BLaER1 treated with 17β-estradiol and CSF1 and Interleukin-3, amounts not matched to agents 10 nM and 100 nM (cell line): ENCODE measurements at regions not wholly inside any gene's neighbourhood (a gene's known extent, or its start where the extent isn't known, plus 50 kb on each side); places are given as distances from the start of the nearest gene placed in this dataset.
A peak's percentile ranks its signal among the peaks of the same experiment; 100 is the strongest.

Experiments used
- H3K27ac ChIP-seq, 11 experiments: shearing (Covaris generic); formaldehyde crosslinking; 2 replicates each; pipeline ENCODE4 v1.8.1; 2022
- H3K27me3 ChIP-seq, 11 experiments: shearing (Covaris generic); formaldehyde crosslinking; 2 replicates each; pipeline ENCODE4 v1.8.1; 2022
- H3K36me3 ChIP-seq, 11 experiments: shearing (Covaris generic); formaldehyde crosslinking; 2 replicates each; pipeline ENCODE4 v1.8.1; 2022
- H3K4me1 ChIP-seq, 10 experiments: shearing (Covaris generic); formaldehyde crosslinking; 2 replicates each; pipeline ENCODE4 v1.8.1; 2022
- H3K4me2 ChIP-seq, 11 experiments: shearing (Covaris generic); formaldehyde crosslinking; 2 replicates each; pipeline ENCODE4 v1.8.1; 2022
- H3K4me3 ChIP-seq, 10 experiments: shearing (Covaris generic); formaldehyde crosslinking; 2 replicates each; pipeline ENCODE4 v1.8.1; 2022
- H3K9ac ChIP-seq, 11 experiments: shearing (Covaris generic); formaldehyde crosslinking; 2 replicates each; pipeline ENCODE4 v1.8.1; 2022
- H3K9me3 ChIP-seq, 11 experiments: shearing (Covaris generic); formaldehyde crosslinking; replicated peaks in 1 of 11; 2 replicates each; pipeline ENCODE4 v1.8.1; 2022
- H4K20me1 ChIP-seq, 11 experiments: shearing (Covaris generic); formaldehyde crosslinking; 2 replicates each; pipeline ENCODE4 v1.8.1; 2022
- Cebpa-rat ChIP-seq, 11 experiments: shearing (Covaris generic); IDR thresholded peaks; 2 replicates each; pipeline ENCODE4 v1.8.1; 2022

DNA sequence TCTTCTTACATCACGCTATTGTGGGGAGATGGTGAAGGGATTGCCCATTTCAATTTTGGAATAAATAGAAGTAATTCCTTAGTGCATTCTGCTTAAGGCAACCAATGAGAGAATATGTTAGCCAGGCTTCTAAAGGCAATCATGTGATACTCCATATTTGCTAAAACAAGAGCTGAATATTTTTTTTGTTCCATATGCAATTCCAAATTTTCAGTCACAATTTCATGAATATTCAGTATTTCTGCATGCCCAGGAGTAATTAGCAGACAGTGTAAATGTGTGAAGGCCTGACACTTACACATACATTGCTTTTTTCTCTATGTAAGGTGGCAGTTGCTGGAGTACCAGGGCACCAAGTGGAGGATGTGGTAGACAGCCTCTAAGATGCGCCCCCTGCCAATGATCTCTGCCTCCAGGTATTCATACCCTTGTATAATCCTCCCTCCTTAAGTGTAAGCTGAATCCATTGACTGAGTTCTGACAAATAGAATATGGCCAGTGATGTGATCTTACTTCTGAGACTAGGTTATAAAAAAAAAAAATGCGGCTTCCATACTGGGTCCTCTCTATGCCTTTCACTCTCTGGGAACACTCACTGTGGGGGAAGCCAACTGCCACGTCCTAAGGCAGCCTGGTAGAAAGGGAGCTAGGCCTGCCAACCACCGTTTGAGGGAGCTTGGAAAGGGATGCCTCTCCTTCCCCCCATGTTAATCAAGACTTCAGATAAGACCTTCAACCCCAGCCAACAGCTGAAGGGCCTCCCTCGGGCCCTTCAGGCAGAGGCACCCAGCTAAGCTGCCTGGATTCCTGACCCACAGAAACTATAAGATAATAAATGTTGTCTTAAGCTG, 62.7 kb upstream of the PTGR2 start:
- Histone ChIP-seq H3K4me1 (peaks cover 48 to 54% (median 50%) of the 10 kb centered on the region in 10 experiments), H3K4me2 (peak overlapping the region; percentile 88 to 99 (median 97)), H4K20me1 (peaks cover 0 to 19% (median 10%) of the 10 kb centered on the region in 11 experiments; a peak in 11 of 22 replicates), H3K4me3 (peak overlapping the region in 6 of 10 experiments; percentile 85 to 94 (median 90); a peak in 5 of 20 replicates), H3K9ac (peak overlapping the region in 6 of 11 experiments; percentile 95 to 99 (median 97); a peak in 9 of 22 replicates), H3K27ac (peak overlapping the region in 7 of 11 experiments; percentile 18 to 99 (median 98); a peak in 9 of 22 replicates), H3K27me3 (no peaks in the 10 kb centered on the region), H3K9me3 (no peaks in the 10 kb centered on the region), H3K36me3 (no peaks in the 10 kb centered on the region)
- no peak for TF ChIP-seq Cebpa-rat (IDR thresholded peaks at IDR 0.05)

GRCh38 chr14:73788317-73788598, 63.4 kb upstream of the PTGR2 start:
- peaks cover 55 to 59% (median 57%) of the 10 kb centered on the region in 10 experiments for H3K4me1 ChIP-seq
- peak overlapping the region in 10 of 11 experiments; percentile 89 to 99 (median 98); a peak in 20 of 22 replicates for H3K27ac ChIP-seq
- H3K9me3 ChIP-seq = no peaks in the 10 kb centered on the region
- H4K20me1 ChIP-seq = peaks cover 0 to 25% (median 14%) of the 10 kb centered on the region in 11 experiments; a peak in 11 of 22 replicates
- peak overlapping the region; percentile 89 to 99 (median 96); a peak in 21 of 22 replicates for H3K9ac ChIP-seq
- peak overlapping the region; percentile 88 to 99 (median 97) for H3K4me2 ChIP-seq
- no peaks in the 10 kb centered on the region for H3K36me3 ChIP-seq
- H3K27me3 ChIP-seq = no peaks in the 10 kb centered on the region
- H3K4me3 ChIP-seq = peak overlapping the region; percentile 68 to 94 (median 88); a peak in 17 of 20 replicates
- TF ChIP-seq Cebpa-rat (IDR thresholded peaks at IDR 0.05) = no peak

GRCh38 chr14:73787486-73788316, 63.9 kb upstream of the PTGR2 start:
- peak overlapping the region; percentile 89 to 99 (median 97) for H3K27ac ChIP-seq
- H3K4me3 ChIP-seq = peak overlapping the region; percentile 68 to 94 (median 88)
- no peak for TF ChIP-seq Cebpa-rat (IDR thresholded peaks at IDR 0.05)
- H3K4me1 ChIP-seq = peaks cover 60 to 64% (median 63%) of the 10 kb centered on the region in 10 experiments
- peaks cover 0 to 2% (median under 1%) of the 10 kb centered on the region in 11 experiments; a peak in 6 of 22 replicates for H3K36me3 ChIP-seq
- peaks cover 0 to 28% (median 18%) of the 10 kb centered on the region in 11 experiments; a peak in 13 of 22 replicates for H4K20me1 ChIP-seq
- H3K27me3 ChIP-seq = no peaks in the 10 kb centered on the region
- H3K9ac ChIP-seq = peak overlapping the region; percentile 89 to 99 (median 96)
- peak overlapping the region; percentile 88 to 99 (median 97) for H3K4me2 ChIP-seq
- H3K9me3 ChIP-seq = no peaks in the 10 kb centered on the region

- Histone ChIP-seq H3K27me3 (no peaks in the 10 kb centered on the region), H3K4me3 (peak overlapping the region; percentile 68 to 94 (median 88)), H3K36me3 (peaks cover 0 to 10% (median 7%) of the 10 kb centered on the region in 11 experiments; a peak in 11 of 22 replicates), H3K27ac (peak overlapping the region; percentile 89 to 99 (median 97)), H3K9ac (peak overlapping the region; percentile 89 to 99 (median 96)), H3K4me1 (peaks cover 68 to 71% (median 70%) of the 10 kb centered on the region in 10 experiments), H3K9me3 (no peaks in the 10 kb centered on the region), H3K4me2 (peak overlapping the region; percentile 88 to 99 (median 97)), H4K20me1 (peaks cover 0 to 34% (median 23%) of the 10 kb centered on the region in 11 experiments; a peak in 13 of 22 replicates)
- TF ChIP-seq Cebpa-rat (IDR thresholded peaks at IDR 0.05) = no peak
Observed at GRCh38 chr14:73786636-73787485, 64.8 kb upstream of the PTGR2 start.

- peak overlapping the region; percentile 89 to 99 (median 96) for H3K9ac ChIP-seq
- H3K4me2 ChIP-seq = peak overlapping the region; percentile 88 to 99 (median 97)
- H3K36me3 ChIP-seq = peaks cover 0 to 16% (median 8%) of the 10 kb centered on the region in 11 experiments; a peak in 11 of 22 replicates
- H4K20me1 ChIP-seq = peaks cover 0 to 34% (median 23%) of the 10 kb centered on the region in 11 experiments; a peak in 13 of 22 replicates
- H3K27ac ChIP-seq = peak overlapping the region; percentile 89 to 99 (median 97); a peak in 21 of 22 replicates
- peak; percentile 89 to 100 (median 99) for TF ChIP-seq Cebpa-rat (IDR thresholded peaks at IDR 0.05)
- peak overlapping the region; percentile 68 to 94 (median 88) for H3K4me3 ChIP-seq
- no peaks in the 10 kb centered on the region for H3K9me3 ChIP-seq
- H3K27me3 ChIP-seq = no peaks in the 10 kb centered on the region
- peaks cover 73 to 80% (median 77%) of the 10 kb centered on the region in 10 experiments for H3K4me1 ChIP-seq
Observed at GRCh38 chr14:73785834-73786635, 65.6 kb upstream of the PTGR2 start.

DNA sequence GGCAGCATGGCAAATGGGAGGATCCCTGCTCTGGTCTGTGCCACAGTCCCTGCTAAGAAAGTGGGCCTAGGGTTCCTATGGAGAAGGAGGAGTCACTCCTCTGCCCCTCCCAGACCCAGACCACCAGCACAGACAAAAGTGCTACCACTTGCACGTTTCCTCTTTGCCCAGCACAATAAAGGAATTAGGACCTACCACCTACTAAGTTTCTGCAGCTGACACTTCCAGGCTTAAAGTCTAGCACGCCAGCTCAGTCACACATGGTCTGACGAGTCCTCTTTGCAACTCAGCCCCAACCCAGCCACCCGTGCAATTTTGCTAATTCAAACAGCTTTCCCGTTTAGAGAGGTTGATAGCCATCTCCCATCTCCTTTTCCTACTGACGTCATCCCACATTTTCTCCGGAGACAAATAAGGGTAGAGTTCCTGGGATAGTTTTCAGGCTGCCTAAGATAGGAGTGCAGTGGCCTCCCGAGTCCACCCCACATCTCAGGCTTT, 66.2 kb upstream of the PTGR2 start:
- H3K9ac ChIP-seq = peak overlapping the region; percentile 52 to 99 (median 96); a peak in 21 of 22 replicates
- peaks cover 0 to 16% (median 8%) of the 10 kb centered on the region in 11 experiments; a peak in 12 of 22 replicates for H3K36me3 ChIP-seq
- H3K27me3 ChIP-seq = no peaks in the 10 kb centered on the region
- TF ChIP-seq Cebpa-rat (IDR thresholded peaks at IDR 0.05) = no peak
- H4K20me1 ChIP-seq = peaks cover 0 to 34% (median 27%) of the 10 kb centered on the region in 11 experiments; a peak in 13 of 22 replicates
- H3K27ac ChIP-seq = peak overlapping the region; percentile 89 to 99 (median 97); a peak in 21 of 22 replicates
- H3K4me1 ChIP-seq = peaks cover 77 to 83% (median 81%) of the 10 kb centered on the region in 10 experiments
- H3K9me3 ChIP-seq = no peaks in the 10 kb centered on the region
- H3K4me2 ChIP-seq = peak overlapping the region; percentile 88 to 99 (median 97)
- H3K4me3 ChIP-seq = peak overlapping the region; percentile 68 to 94 (median 88)

- peak overlapping the region; percentile 88 to 99 (median 97) for H3K4me2 ChIP-seq
- peak overlapping the region; percentile 68 to 94 (median 88) for H3K4me3 ChIP-seq
- peaks cover 77 to 83% (median 81%) of the 10 kb centered on the region in 10 experiments for H3K4me1 ChIP-seq
- peaks cover 0 to 34% (median 27%) of the 10 kb centered on the region in 11 experiments; a peak in 13 of 22 replicates for H4K20me1 ChIP-seq
- H3K36me3 ChIP-seq = peaks cover 0 to 19% (median 8%) of the 10 kb centered on the region in 11 experiments; a peak in 12 of 22 replicates
- H3K9ac ChIP-seq = peak overlapping the region; percentile 52 to 99 (median 96); a peak in 20 of 22 replicates
- no peak for TF ChIP-seq Cebpa-rat (IDR thresholded peaks at IDR 0.05)
- H3K27me3 ChIP-seq = no peaks in the 10 kb centered on the region
- H3K27ac ChIP-seq = peak overlapping the region in 10 of 11 experiments; percentile 89 to 99 (median 98); a peak in 21 of 22 replicates
- H3K9me3 ChIP-seq = no peaks in the 10 kb centered on the region
Observed at GRCh38 chr14:73784988-73785313, 66.7 kb upstream of the PTGR2 start.
